H9 (cell line): ENCODE measurements at regions not wholly inside any gene's neighbourhood (a gene's known extent, or its start where the extent isn't known, plus 50 kb on each side); places are given as distances from the start of the nearest gene placed in this dataset.

Experiments used
- DNase-seq: peaks from one replicate; pipeline ENCODE4 v3.0.0-alpha.2; 2017
- H2AFZ ChIP-seq: one replicate; pipeline ENCODE4 v1.6.1; 2013; ENCODE audit warnings: mild to moderate bottlenecking, low read length, control low read depth, moderate library complexity
- H2AK5ac ChIP-seq: 2 replicates; pipeline ENCODE4 v1.6.1; 2013; ENCODE audit warnings: low read length, control low read depth, mixed read lengths; ENCODE audit not compliant: insufficient read length
- H2BK120ac ChIP-seq: one replicate; pipeline ENCODE4 v1.6.1; 2013; ENCODE audit warnings: low read depth, mild to moderate bottlenecking, low read length, control low read depth, inconsistent platforms; ENCODE audit not compliant: poor library complexity, severe bottlenecking
- H2BK12ac ChIP-seq: 2 replicates; pipeline ENCODE4 v1.6.1; 2013; ENCODE audit warnings: low read length, control low read depth, mixed read lengths, low read depth; ENCODE audit not compliant: insufficient read length
- H2BK15ac ChIP-seq: 2 replicates; pipeline ENCODE4 v1.6.1; 2013; ENCODE audit warnings: low read depth, low read length, control low read depth
- H2BK20ac ChIP-seq: one replicate; pipeline ENCODE4 v1.6.1; 2013; ENCODE audit warnings: low read depth, mild to moderate bottlenecking, low read length, control low read depth, inconsistent platforms; ENCODE audit not compliant: poor library complexity, severe bottlenecking
- H2BK5ac ChIP-seq: 2 replicates; pipeline ENCODE4 v1.6.1; 2013; ENCODE audit warnings: low read length, control low read depth, mixed read lengths; ENCODE audit not compliant: insufficient read length
- H3K14ac ChIP-seq: 2 replicates; pipeline ENCODE4 v1.6.1; 2013; ENCODE audit warnings: low read length, control low read depth; ENCODE audit not compliant: insufficient read depth
- H3K18ac ChIP-seq: 2 replicates; pipeline ENCODE4 v1.6.1; 2013; ENCODE audit warnings: low read depth, mild to moderate bottlenecking, mixed read lengths, low read length, control low read depth; ENCODE audit not compliant: insufficient read length
- H3K23ac ChIP-seq: 2 replicates; pipeline ENCODE4 v1.6.1; 2013; ENCODE audit warnings: low read length, control low read depth, mixed read lengths, low read depth; ENCODE audit not compliant: insufficient read length
- H3K23me2 ChIP-seq: 2 replicates; pipeline ENCODE4 v1.6.1; 2013; ENCODE audit warnings: low read depth, mild to moderate bottlenecking, mixed read lengths, low read length, control low read depth; ENCODE audit not compliant: insufficient read length, poor library complexity, severe bottlenecking
- H3K27ac ChIP-seq: 2 replicates; pipeline ENCODE4 v1.5.1; 2013; ENCODE audit warnings: low read length, control low read depth, mixed read lengths, low read depth; ENCODE audit not compliant: insufficient read length
- H3K27me3 ChIP-seq: 2 replicates; pipeline ENCODE4 v1.6.1; 2013; ENCODE audit warnings: low read length, control low read depth, inconsistent platforms; ENCODE audit not compliant: insufficient read depth
- H3K4ac ChIP-seq: 2 replicates; pipeline ENCODE4 v1.6.1; 2013; ENCODE audit warnings: low read depth, mild to moderate bottlenecking, control low read depth, inconsistent platforms, low read length, moderate library complexity
- H3K4me1 ChIP-seq: 2 replicates; pipeline ENCODE4 v1.6.1; 2013; ENCODE audit warnings: low read length, control low read depth, inconsistent platforms; ENCODE audit not compliant: insufficient read depth
- H3K4me2 ChIP-seq: 2 replicates; pipeline ENCODE4 v1.6.1; 2013; ENCODE audit warnings: low read length, control low read depth, mixed read lengths; ENCODE audit not compliant: insufficient read length, insufficient read depth
- H3K56ac ChIP-seq: 2 replicates; pipeline ENCODE4 v1.6.1; 2013; ENCODE audit warnings: low read depth, mild to moderate bottlenecking, mixed read lengths, low read length, control low read depth; ENCODE audit not compliant: insufficient read length
- H3K79me1 ChIP-seq: 2 replicates; pipeline ENCODE4 v1.6.1; 2013; ENCODE audit warnings: low read depth, mild to moderate bottlenecking, moderate library complexity, low read length, control low read depth, inconsistent platforms; ENCODE audit not compliant: insufficient read depth, poor library complexity, severe bottlenecking
- H3K79me2 ChIP-seq: 2 replicates; pipeline ENCODE4 v1.6.1; 2013; ENCODE audit warnings: low read length, control low read depth, inconsistent platforms; ENCODE audit not compliant: insufficient read depth
- H3K9ac ChIP-seq: 2 replicates; pipeline ENCODE4 v1.6.1; 2013; ENCODE audit warnings: low read length, control low read depth, mixed read lengths; ENCODE audit not compliant: insufficient read length; ENCODE audit errors: extremely low read depth
- H3K9me3 ChIP-seq: one replicate; pipeline ENCODE4 v1.6.1; 2013; ENCODE audit warnings: low read depth, low read length, inconsistent platforms; ENCODE audit not compliant: control insufficient read depth
- H3T11ph ChIP-seq: one replicate; pipeline ENCODE4 v1.6.1; 2013; ENCODE audit warnings: mild to moderate bottlenecking, low read length, control low read depth, inconsistent platforms
- H4K20me1 ChIP-seq: one replicate; pipeline ENCODE4 v1.6.1; 2013; ENCODE audit not compliant: control insufficient read depth, insufficient read length, insufficient read depth
- H4K5ac ChIP-seq: 2 replicates; pipeline ENCODE4 v1.6.1; 2013; ENCODE audit warnings: low read depth, mild to moderate bottlenecking, mixed read lengths, low read length, control low read depth; ENCODE audit not compliant: insufficient read length
- H4K8ac ChIP-seq: replicated peaks from 2 replicates; pipeline ENCODE4 v1.6.1; 2013; ENCODE audit warnings: low read length, control low read depth, mixed read lengths, low read depth; ENCODE audit not compliant: insufficient read length
- H4K91ac ChIP-seq: 2 replicates; pipeline ENCODE4 v1.6.1; 2013; ENCODE audit warnings: low read depth, mild to moderate bottlenecking, moderate library complexity, mixed read lengths, low read length, control low read depth; ENCODE audit not compliant: insufficient read length
- H3K27ac Mint-ChIP-seq, 3 experiments: 2 replicates in 2 of 3; 3 replicates in 1 of 3; pipeline ENCODE4 v1.8.0; 2020 to 2021; ENCODE audit warnings: mixed read lengths in 3 of 3, mild to moderate bottlenecking in 1 of 3, moderate library complexity in 1 of 3
- H3K27me3 Mint-ChIP-seq: 2 replicates; pipeline ENCODE4 v1.8.0; 2021; ENCODE audit warnings: low read depth, mild to moderate bottlenecking, moderate library complexity, mixed read lengths
- H3K36me3 Mint-ChIP-seq, 3 experiments: 2 replicates in 2 of 3; 3 replicates in 1 of 3; pipeline ENCODE4 v1.8.0; 2020 to 2021; ENCODE audit warnings: low read depth in 3 of 3, mixed read lengths in 3 of 3; ENCODE audit not compliant: insufficient read depth in 1 of 3
- H3K4me1 Mint-ChIP-seq, 2 experiments: 2 replicates each; pipeline ENCODE4 v1.8.0; 2020; ENCODE audit warnings: mixed read lengths in 2 of 2
- H3K4me3 Mint-ChIP-seq, 2 experiments: 2 replicates in 1 of 2; 3 replicates in 1 of 2; pipeline ENCODE4 v1.8.0; 2020 to 2021; ENCODE audit warnings: mild to moderate bottlenecking in 2 of 2, mixed read lengths in 2 of 2, moderate library complexity in 1 of 2
- H3K9me3 Mint-ChIP-seq, 2 experiments: 2 replicates in 1 of 2; 3 replicates in 1 of 2; pipeline ENCODE4 v1.8.0; 2020; ENCODE audit warnings: mild to moderate bottlenecking in 2 of 2, mixed read lengths in 2 of 2, moderate library complexity in 1 of 2
- CTCF ChIP-seq: fragments of 200-600 bp; sonication (generic); conservative IDR thresholded peaks from 3 replicates; pipeline ENCODE4 v1.8.0; 2021; ENCODE audit warnings: antibody characterized with exemption, mild to moderate bottlenecking
- WGBS: extraction: QIAGEN DNeasy Blood & Tissue Kit; methylation state at CpG from one replicate; pipeline ENCODE4 v1.1.7; 2013; ENCODE audit warnings: missing lambda C conversion rate, low lambda C conversion rate, mixed read lengths; ENCODE audit not compliant: insufficient read length; ENCODE audit errors: extremely low coverage; 5-methylcytosine and 5-hydroxymethylcytosine counted together

GRCh38 chr12:131253376-131254026 lies 299.8 kb downstream of the ADGRD1 start:
- no CpG with 5 or more reads among the region's 6 CpGs for WGBS
- Mint-ChIP-seq H3K9me3 (peaks cover 9 to 16% of the 10 kb centered on the region in 2 experiments; a peak in 3 of 5 replicates), H3K27ac (no peak overlapping the region), H3K4me3 (no peak overlapping the region), H3K27me3 (peaks cover 22% of the 10 kb centered on the region), H3K4me1 (peaks cover 0 to 3% of the 10 kb centered on the region in 2 experiments; a peak in 1 of 4 replicates), H3K36me3 (no peaks in the 10 kb centered on the region; a peak in 3 of 7 replicates)
- Histone ChIP-seq H2BK120ac (no peak overlapping the region), H3K79me2 (no peaks in the 10 kb centered on the region), H3K18ac (no peak overlapping the region), H3K56ac (no peak overlapping the region), H3K9ac (no peak overlapping the region), H3K23me2 (no peaks in the 10 kb centered on the region), H2AK5ac (no peak overlapping the region), H3K79me1 (no peaks in the 10 kb centered on the region), H2BK20ac (no peak overlapping the region), H4K5ac (no peak overlapping the region), H3T11ph (no peak overlapping the region), H2AFZ (no peak overlapping the region), H3K4ac (no peak overlapping the region), H3K27ac (no peak overlapping the region), H4K91ac (no peak overlapping the region), H3K4me2 (no peak overlapping the region), H2BK15ac (no peak overlapping the region), H4K20me1 (no peaks in the 10 kb centered on the region), H3K14ac (no peak overlapping the region), H3K9me3 (no peaks in the 10 kb centered on the region), H4K8ac (no peak overlapping the region), H3K23ac (no peak overlapping the region), H3K4me1 (no peaks in the 10 kb centered on the region), H3K27me3 (no peaks in the 10 kb centered on the region), H2BK12ac (no peak overlapping the region), H2BK5ac (no peak overlapping the region)
- no peak for TF ChIP-seq CTCF
- DNase-seq = no peak
